Cardiac muscle cell (in vitro differentiated cells and primary cell): ENCODE measurements at regions not wholly inside any gene's neighbourhood (a gene's known extent, or its start where the extent isn't known, plus 50 kb on each side); places are given as distances from the start of the nearest gene placed in this dataset.
"Not testable (repeated sequence)": the region's sequence is repeated elsewhere in the genome, so short reads cannot be mapped to it uniquely, and the experiment has no call there.

Experiments
- DNase-seq, 2 donors: peaks; one replicate each; pipeline versions ENCODE4 v3.0.0 to v3.0.0-alpha.2; 2010 to 2017; ENCODE audit warnings: low read depth in 1 of 2, low spot score in 1 of 2
- H3K27ac ChIP-seq: fragments of 200-600 bp; sonication (generic); 2 replicates; pipeline ENCODE4 v1.5.1; 2016
- H3K27me3 ChIP-seq: fragments of 200-600 bp; sonication (generic); 2 replicates; pipeline ENCODE4 v1.6.0; 2016; ENCODE audit warnings: control low read depth
- H3K36me3 ChIP-seq: fragments of 200-600 bp; sonication (generic); 2 replicates; pipeline ENCODE4 v1.5.1; 2016; ENCODE audit warnings: control low read depth
- H3K4me1 ChIP-seq: fragments of 200-600 bp; sonication (generic); 2 replicates; pipeline ENCODE4 v1.8.1; 2017; ENCODE audit warnings: low read depth, mild to moderate bottlenecking, mixed run types
- H3K4me3 ChIP-seq: fragments of 200-600 bp; sonication (generic); 2 replicates; pipeline ENCODE4 v1.5.1; 2016; ENCODE audit warnings: mild to moderate bottlenecking
- H3K9me3 ChIP-seq: fragments of 200-600 bp; sonication (generic); 2 replicates; pipeline ENCODE4 v1.5.1; 2017; ENCODE audit warnings: low read depth, mild to moderate bottlenecking, control low read depth
- TF ChIP-seq, protein P1 (sequence below): IDR thresholded peaks from 2 replicates; pipeline ENCODE4 v1.5.1; 2012; ENCODE audit warnings: low read depth, mild to moderate bottlenecking, low read length

GRCh38 chrX:82528525-82528924 is 979.6 kb upstream of the POU3F4 start:
- no peak overlapping the region for H3K4me3 ChIP-seq
- no peaks in the 10 kb centered on the region for H3K36me3 ChIP-seq
- no peak overlapping the region for H3K27ac ChIP-seq
- TF ChIP-seq, protein P1, sequence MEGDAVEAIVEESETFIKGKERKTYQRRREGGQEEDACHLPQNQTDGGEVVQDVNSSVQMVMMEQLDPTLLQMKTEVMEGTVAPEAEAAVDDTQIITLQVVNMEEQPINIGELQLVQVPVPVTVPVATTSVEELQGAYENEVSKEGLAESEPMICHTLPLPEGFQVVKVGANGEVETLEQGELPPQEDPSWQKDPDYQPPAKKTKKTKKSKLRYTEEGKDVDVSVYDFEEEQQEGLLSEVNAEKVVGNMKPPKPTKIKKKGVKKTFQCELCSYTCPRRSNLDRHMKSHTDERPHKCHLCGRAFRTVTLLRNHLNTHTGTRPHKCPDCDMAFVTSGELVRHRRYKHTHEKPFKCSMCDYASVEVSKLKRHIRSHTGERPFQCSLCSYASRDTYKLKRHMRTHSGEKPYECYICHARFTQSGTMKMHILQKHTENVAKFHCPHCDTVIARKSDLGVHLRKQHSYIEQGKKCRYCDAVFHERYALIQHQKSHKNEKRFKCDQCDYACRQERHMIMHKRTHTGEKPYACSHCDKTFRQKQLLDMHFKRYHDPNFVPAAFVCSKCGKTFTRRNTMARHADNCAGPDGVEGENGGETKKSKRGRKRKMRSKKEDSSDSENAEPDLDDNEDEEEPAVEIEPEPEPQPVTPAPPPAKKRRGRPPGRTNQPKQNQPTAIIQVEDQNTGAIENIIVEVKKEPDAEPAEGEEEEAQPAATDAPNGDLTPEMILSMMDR, result no peak
- H3K4me1 ChIP-seq, result no peaks in the 10 kb centered on the region
- no peaks in the 10 kb centered on the region for H3K9me3 ChIP-seq
- DNase-seq, result no peak
- H3K27me3 ChIP-seq, result no peaks in the 10 kb centered on the region

DNA sequence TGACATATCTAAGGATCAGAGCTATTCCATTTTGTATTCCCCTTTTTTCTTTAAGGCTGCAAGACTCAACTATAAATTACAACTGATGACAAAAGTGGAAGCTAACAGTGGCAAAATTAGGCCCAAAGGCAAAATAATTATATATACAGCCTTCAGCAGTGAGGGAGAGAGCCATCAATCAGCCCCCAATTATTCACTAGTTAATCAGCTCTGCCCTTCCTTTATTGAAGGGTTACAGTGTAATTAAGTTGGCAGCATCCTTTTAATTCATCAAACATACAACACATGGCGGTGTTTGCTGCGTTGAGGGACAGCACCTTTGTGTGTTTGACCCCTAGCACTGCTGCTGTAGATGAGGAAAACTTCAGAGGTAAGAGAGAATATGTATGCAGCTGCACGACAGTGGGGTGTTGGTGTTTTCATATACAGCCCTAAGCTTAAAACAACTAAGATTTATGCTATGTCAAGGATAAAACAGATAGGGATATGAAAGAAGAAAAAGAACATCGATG is 973.9 kb upstream of the POU3F4 start:
- no peak overlapping the region for H3K27ac ChIP-seq
- TF ChIP-seq, protein P1, result no peak

GRCh38 chrX:82537205-82537604 is 970.9 kb upstream of the POU3F4 start:
- not testable (repeated sequence) for H3K4me3 ChIP-seq, DNase-seq, H3K27ac ChIP-seq, H3K27me3 ChIP-seq, H3K9me3 ChIP-seq, H3K36me3 ChIP-seq, H3K4me1 ChIP-seq

More for the DNA sequence above, 973.9 kb upstream of the POU3F4 start:
- no peaks in the 10 kb centered on the region for H3K36me3 ChIP-seq
- H3K27me3 ChIP-seq, result no peaks in the 10 kb centered on the region
- no peak for DNase-seq
- H3K4me3 ChIP-seq, result no peak overlapping the region
- no peaks in the 10 kb centered on the region for H3K4me1 ChIP-seq
- no peaks in the 10 kb centered on the region for H3K9me3 ChIP-seq

- no peaks in the 10 kb centered on the region for H3K9me3 ChIP-seq
- no peak for DNase-seq
- H3K4me1 ChIP-seq, result no peaks in the 10 kb centered on the region
- H3K27ac ChIP-seq, result no peak overlapping the region
- no peaks in the 10 kb centered on the region for H3K36me3 ChIP-seq
- H3K4me3 ChIP-seq, result no peak overlapping the region
- no peaks in the 10 kb centered on the region for H3K27me3 ChIP-seq
- TF ChIP-seq, protein P1, result no peak
Observed at GRCh38 chrX:82541822-82542221, 966.3 kb upstream of the POU3F4 start.

- DNase-seq, H3K4me1 ChIP-seq, H3K4me3 ChIP-seq, H3K27ac ChIP-seq, H3K27me3 ChIP-seq, H3K36me3 ChIP-seq, H3K9me3 ChIP-seq: not testable (repeated sequence)
Observed at GRCh38 chrX:82552201-82552600, 955.9 kb upstream of the POU3F4 start.

DNA sequence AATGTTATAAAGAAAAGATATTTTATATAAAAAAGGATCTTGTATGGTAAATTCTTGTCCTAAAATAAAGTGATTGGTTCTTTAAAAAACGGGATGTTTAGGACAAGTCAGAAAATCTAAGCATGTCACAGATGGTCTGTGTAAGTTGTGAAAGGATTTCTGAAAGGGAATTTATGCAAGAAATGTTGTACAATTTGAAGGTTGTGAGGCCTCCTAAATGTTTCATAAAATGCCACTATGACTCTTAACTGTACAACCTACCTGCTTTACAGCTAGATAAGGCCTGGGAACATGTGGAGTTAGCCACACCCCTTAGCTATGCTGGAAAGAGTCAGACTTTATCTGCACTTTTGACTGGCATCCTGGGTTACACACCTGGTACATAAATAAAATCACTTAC is 951.5 kb upstream of the POU3F4 start:
- Histone ChIP-seq H3K36me3 (no peaks in the 10 kb centered on the region), H3K4me1 (no peaks in the 10 kb centered on the region), H3K9me3 (peaks cover 3% of the 10 kb centered on the region), H3K27me3 (no peaks in the 10 kb centered on the region), H3K4me3 (no peak overlapping the region), H3K27ac (no peak overlapping the region)
- TF ChIP-seq, protein P1, result no peak
- DNase-seq, result no peak

- no peak overlapping the region for H3K27ac ChIP-seq
- TF ChIP-seq, protein P1, result no peak
- DNase-seq, result no peak
- no peaks in the 10 kb centered on the region for H3K9me3 ChIP-seq
- H3K36me3 ChIP-seq, result no peaks in the 10 kb centered on the region
- H3K27me3 ChIP-seq, result no peaks in the 10 kb centered on the region
- no peak overlapping the region for H3K4me3 ChIP-seq
- no peaks in the 10 kb centered on the region for H3K4me1 ChIP-seq
Observed at GRCh38 chrX:82585868-82586267, 922.2 kb upstream of the POU3F4 start.
